ENCODE measurements at regions not wholly inside any gene's neighbourhood (a gene's known extent, or its start where the extent isn't known, plus 50 kb on each side); places are given as distances from the start of the nearest gene placed in this dataset.

GRCh38 chr2:8279506-8279905 is 402.4 kb upstream of the ID2 start:
- Mint-ChIP-seq H3K27me3 (peaks cover 37% of the 10 kb centered on the region), H3K27ac (no peak overlapping the region), H3K4me1 (no peaks in the 10 kb centered on the region), H3K9me3 (peaks cover 8% of the 10 kb centered on the region), H3K36me3 (ENCODE audit: low read depth) (no peaks in the 10 kb centered on the region), H3K4me3 (no peak overlapping the region)
- intact Hi-C loops (cut with micrococcal nuclease): no loop called here
- no peak for DNase-seq
- ChIA-PET POLR2A (no interaction called here), CTCF (no interaction called here)
- no peak for ATAC-seq (ENCODE audit: low read depth)
- TF ChIP-seq CTCF (IDR thresholded peaks at IDR 0.05): no peak

- H3K4me1 Mint-ChIP-seq: no peaks in the 10 kb centered on the region
- H3K4me3 Mint-ChIP-seq: no peak overlapping the region
- no peak for DNase-seq
- ChIA-PET CTCF (no interaction called here), POLR2A (no interaction called here)
- no peak for ATAC-seq (ENCODE audit: low read depth)
- H3K9me3 Mint-ChIP-seq: peaks cover 3% of the 10 kb centered on the region
- peaks cover 43% of the 10 kb centered on the region for H3K27me3 Mint-ChIP-seq
- intact Hi-C loops (cut with micrococcal nuclease): no loop called here
- H3K36me3 Mint-ChIP-seq (ENCODE audit: low read depth): no peaks in the 10 kb centered on the region
- no peak for TF ChIP-seq CTCF (IDR thresholded peaks at IDR 0.05)
- no peak overlapping the region for H3K27ac Mint-ChIP-seq
Observed at GRCh38 chr2:8281234-8281633, 400.6 kb upstream of the ID2 start.

GRCh38 chr2:8281950-8282857 is 399.7 kb upstream of the ID2 start:
- peaks cover 49% of the 10 kb centered on the region for H3K27me3 Mint-ChIP-seq
- DNase-seq: no peak

GRCh38 chr2:8282858-8283252 is 399.0 kb upstream of the ID2 start:
- ATAC-seq (ENCODE audit: low read depth) (no peak), DNase-seq (no peak)
- ChIA-PET POLR2A (no interaction called here), CTCF (no interaction called here)
- H3K4me3 Mint-ChIP-seq: no peak overlapping the region
- intact Hi-C loops (cut with micrococcal nuclease): no loop called here
- no peaks in the 10 kb centered on the region for H3K4me1 Mint-ChIP-seq
- H3K36me3 Mint-ChIP-seq (ENCODE audit: low read depth): no peaks in the 10 kb centered on the region
- peaks cover 51% of the 10 kb centered on the region for H3K27me3 Mint-ChIP-seq
- no peak overlapping the region for H3K27ac Mint-ChIP-seq
- no peaks in the 10 kb centered on the region for H3K9me3 Mint-ChIP-seq
- no peak for TF ChIP-seq CTCF (IDR thresholded peaks at IDR 0.05)

More at GRCh38 chr2:8281950-8282857, 399.7 kb upstream of the ID2 start:
- no peak overlapping the region for H3K4me3 Mint-ChIP-seq
- CTCF ChIA-PET: no interaction called here
- no peak for TF ChIP-seq CTCF (IDR thresholded peaks at IDR 0.05)
- intact Hi-C loops (cut with micrococcal nuclease): no loop called here
- POLR2A ChIA-PET: no interaction called here
- ATAC-seq (ENCODE audit: low read depth): no peak
- no peaks in the 10 kb centered on the region for H3K9me3 Mint-ChIP-seq
- H3K36me3 Mint-ChIP-seq (ENCODE audit: low read depth): no peaks in the 10 kb centered on the region
- no peaks in the 10 kb centered on the region for H3K4me1 Mint-ChIP-seq
- no peak overlapping the region for H3K27ac Mint-ChIP-seq

GRCh38 chr2:8285081-8285480 is 396.8 kb upstream of the ID2 start:
- DNase-seq (no peak), ATAC-seq (ENCODE audit: low read depth) (no peak)
- intact Hi-C loops (cut with micrococcal nuclease): no loop called here
- Mint-ChIP-seq H3K27ac (no peak overlapping the region), H3K4me1 (no peaks in the 10 kb centered on the region), H3K9me3 (no peaks in the 10 kb centered on the region), H3K36me3 (ENCODE audit: low read depth) (no peaks in the 10 kb centered on the region), H3K27me3 (peaks cover 44% of the 10 kb centered on the region), H3K4me3 (no peak overlapping the region)
- ChIA-PET POLR2A (no interaction called here), CTCF (no interaction called here)
- no peak for TF ChIP-seq CTCF (IDR thresholded peaks at IDR 0.05)

Data from activated B cell treated with CpG ODN at 0.5 μM for 24 hours (primary cell).